GF-D8 (cell line): ENCODE measurements at regions not wholly inside any gene's neighbourhood (a gene's known extent, or its start where the extent isn't known, plus 50 kb on each side); places are given as distances from the start of the nearest gene placed in this dataset.
"Not testable (repeated sequence)": the region's sequence is repeated elsewhere in the genome, so short reads cannot be mapped to it uniquely, and the experiment has no call there.

Experiments used
- DNase-seq: peaks from one replicate; lab custom pipeline; 2025; lab: John Stamatoyannopoulos, UW

GRCh38 chr1:147348592-147348991 is 106.1 kb downstream of the CHD1L start:
- not testable (repeated sequence) for DNase-seq

- no peak for DNase-seq
These were observed 107.0 kb downstream of the CHD1L start for GRCh38 chr1:147349533-147349932.

GRCh38 chr1:147351140-147351835 is 108.8 kb downstream of the CHD1L start:
- DNase-seq = no peak

GRCh38 chr1:147377263-147378246 is 135.1 kb downstream of the CHD1L start:
- no peak for DNase-seq

GRCh38 chr1:147379889-147380288 is 137.4 kb downstream of the CHD1L start:
- no peak for DNase-seq

GRCh38 chr1:147384804-147385203 is 142.3 kb downstream of the CHD1L start:
- DNase-seq = no peak

GRCh38 chr1:147388969-147389368 is 146.5 kb downstream of the CHD1L start:
- no peak for DNase-seq

- DNase-seq = peak; percentile 1
These were observed 147.2 kb downstream of the CHD1L start for GRCh38 chr1:147389532-147390184.

GRCh38 chr1:147390185-147390542 is 147.7 kb downstream of the CHD1L start:
- no peak for DNase-seq

- no peak for DNase-seq
These were observed 148.6 kb downstream of the CHD1L start for GRCh38 chr1:147391114-147391513.

GRCh38 chr1:147402326-147403045 is 138.8 kb upstream of the BCL9 start:
- DNase-seq = not testable (repeated sequence)

GRCh38 chr1:147404344-147404743 is 137.0 kb upstream of the BCL9 start:
- not testable (repeated sequence) for DNase-seq

- no peak for DNase-seq
These were observed 131.4 kb upstream of the BCL9 start for GRCh38 chr1:147409886-147410285.

GRCh38 chr1:147413110-147413605 is 128.1 kb upstream of the BCL9 start:
- no peak for DNase-seq

- no peak for DNase-seq
These were observed 126.7 kb upstream of the BCL9 start for GRCh38 chr1:147414505-147415163.

GRCh38 chr1:147417024-147417423 is 124.3 kb upstream of the BCL9 start:
- no peak for DNase-seq

GRCh38 chr1:147423100-147423827 is 118.0 kb upstream of the BCL9 start:
- DNase-seq = not testable (repeated sequence)

- DNase-seq = no peak
These were observed 106.4 kb upstream of the BCL9 start for GRCh38 chr1:147434921-147435320.

- no peak for DNase-seq
These were observed 96.9 kb upstream of the BCL9 start for GRCh38 chr1:147444381-147444780.

- no peak for DNase-seq
These were observed 89.7 kb upstream of the BCL9 start for GRCh38 chr1:147451628-147452027.
